NCI-H1436 treated with DMSO at 0.1 percent for 48 hours (cell line): ENCODE measurements at regions not wholly inside any gene's neighbourhood (a gene's known extent, or its start where the extent isn't known, plus 50 kb on each side); places are given as distances from the start of the nearest gene placed in this dataset.
A peak's percentile ranks its signal among the peaks of the same experiment; 100 is the strongest.

ENCODE experiments used
- DNase-seq: peaks from one replicate; lab custom pipeline; 2025; lab: John Stamatoyannopoulos, UW

DNA sequence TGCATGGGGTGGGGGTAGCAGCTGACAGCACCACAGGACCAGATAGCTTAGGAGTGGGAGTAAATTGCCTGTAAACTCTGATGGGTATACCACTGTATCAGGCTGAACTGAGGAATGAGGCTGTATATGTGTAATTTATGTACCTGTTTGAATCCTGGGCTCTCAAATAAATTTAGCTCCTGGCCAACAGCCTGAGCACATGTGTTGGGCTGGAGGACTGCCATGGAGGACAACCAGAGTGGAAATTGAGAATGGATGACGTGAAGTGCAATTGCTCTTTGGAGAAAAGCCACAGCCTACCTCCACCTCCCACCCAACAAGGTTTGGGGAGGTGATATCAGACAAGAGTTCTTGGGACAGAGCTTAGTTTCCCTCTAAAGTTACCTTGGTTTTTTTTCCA, 328.6 kb upstream of the PROK2 start:
- no peak for DNase-seq

DNA sequence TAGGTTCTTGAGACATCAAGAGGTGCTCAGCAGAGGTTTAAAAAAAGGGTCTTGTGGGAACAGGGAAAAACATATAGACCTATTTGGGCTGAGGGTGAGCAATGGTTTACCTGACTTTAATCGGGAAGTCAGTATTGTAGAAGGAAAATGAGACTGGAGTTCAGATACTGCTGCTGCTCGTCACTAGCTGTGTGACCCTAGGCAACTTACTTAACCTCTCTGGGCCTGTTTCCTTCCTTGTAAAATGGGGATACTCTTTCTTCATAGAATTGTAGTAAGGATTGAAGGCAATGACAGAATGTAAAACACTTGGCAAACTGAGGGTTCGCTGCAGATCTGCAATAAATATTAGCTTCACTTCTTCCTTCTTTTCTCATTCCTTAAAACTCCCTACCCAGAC, 327.5 kb upstream of the PROK2 start:
- no peak for DNase-seq

DNA sequence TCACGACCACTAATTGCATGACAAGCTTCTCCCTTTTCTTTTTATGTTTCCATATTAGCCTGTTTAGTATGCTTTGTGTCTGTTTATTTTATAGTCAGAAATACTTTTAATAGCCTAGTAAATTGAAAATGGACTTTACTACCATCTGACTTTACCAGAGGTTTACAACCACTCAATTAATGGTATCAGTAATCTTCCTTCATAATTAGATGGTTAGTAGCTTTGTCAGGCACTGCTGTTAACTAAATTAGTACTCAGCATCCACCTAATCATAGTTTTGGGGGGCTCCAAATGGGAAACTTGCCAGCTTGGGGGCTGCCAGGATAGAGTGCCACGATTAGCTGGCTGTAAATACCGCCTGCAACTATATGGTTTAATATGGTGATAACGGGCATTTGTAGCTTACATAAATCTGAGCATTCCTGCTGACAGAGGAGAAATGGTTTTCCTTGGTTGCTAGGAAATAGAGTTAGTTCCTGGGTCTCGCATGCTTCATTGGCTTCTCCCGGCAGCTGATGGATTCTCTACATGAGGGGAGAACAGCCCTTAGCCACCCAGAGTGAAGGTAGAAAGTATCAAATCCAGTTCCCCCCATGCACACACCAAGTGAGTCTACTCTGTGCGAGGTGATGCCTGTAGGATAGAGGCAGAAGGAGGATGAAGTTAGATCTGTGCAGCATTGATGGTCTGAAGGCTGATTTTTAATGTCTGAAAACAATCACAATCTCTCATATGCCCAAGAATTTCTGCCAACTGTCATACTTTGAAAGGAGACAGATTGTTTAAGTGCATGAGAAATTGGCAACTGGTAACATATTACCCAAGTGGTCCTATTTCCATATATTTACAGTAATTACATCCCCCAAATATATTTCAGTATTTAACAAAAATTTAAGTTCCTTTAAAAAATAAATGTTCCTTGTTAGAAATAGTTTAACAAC, 326.6 kb upstream of the PROK2 start:
- DNase-seq, result no peak

GRCh38 chr3:72109327-72110259, 324.6 kb upstream of the PROK2 start:
- DNase-seq, result no peak

GRCh38 chr3:72105306-72105705, 320.4 kb upstream of the PROK2 start:
- DNase-seq, result no peak

- DNase-seq, result no peak
Measured at GRCh38 chr3:72102112-72102616, 317.2 kb upstream of the PROK2 start.

DNA sequence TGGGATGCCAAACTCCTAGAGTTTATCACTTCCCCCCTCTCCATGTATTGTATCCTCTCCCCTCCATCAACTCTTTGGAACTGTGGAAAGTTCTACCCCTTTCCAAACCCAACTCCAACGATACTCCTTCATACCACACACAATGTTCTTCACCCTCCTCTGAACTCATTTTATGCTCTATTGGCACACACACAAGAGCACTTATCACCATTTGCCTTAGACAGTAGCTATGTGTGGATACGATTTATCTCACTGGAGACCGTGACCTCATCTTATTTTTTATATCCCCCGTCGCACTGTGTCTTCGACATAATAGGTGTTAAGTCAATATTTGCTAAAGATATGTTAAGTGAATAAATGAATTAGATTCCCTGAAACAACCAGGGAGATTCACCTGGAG, 316.5 kb upstream of the PROK2 start:
- no peak for DNase-seq

DNA sequence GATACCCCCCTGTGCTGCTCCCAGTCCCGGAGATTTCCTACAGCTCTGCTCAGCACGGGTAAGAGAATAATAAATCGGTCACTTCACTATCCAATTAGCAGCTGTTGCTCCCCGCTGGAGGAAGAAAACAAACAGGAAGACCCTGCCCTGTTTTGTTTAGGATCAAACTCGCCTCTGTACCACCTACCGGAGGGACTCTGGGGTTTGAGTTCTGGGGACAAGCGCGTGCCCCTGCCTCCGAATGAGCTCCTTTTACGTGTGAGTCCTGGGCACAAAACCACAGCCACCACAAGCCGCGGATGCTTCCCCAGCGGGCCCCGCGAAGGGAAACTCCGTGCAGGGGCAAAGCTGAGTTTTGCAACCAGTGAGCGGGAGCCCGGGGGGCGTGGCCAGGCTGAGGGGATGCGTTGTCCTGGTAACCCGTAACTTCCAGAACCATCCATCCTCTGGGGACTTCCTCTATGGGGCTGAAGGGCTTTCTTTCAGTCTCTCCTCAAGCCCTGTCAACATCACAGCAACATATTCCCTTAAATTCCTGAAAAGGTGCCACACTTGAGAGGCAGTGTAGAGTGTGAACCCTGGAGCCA, 315.7 kb upstream of the PROK2 start:
- peak; percentile 8 for DNase-seq

DNA sequence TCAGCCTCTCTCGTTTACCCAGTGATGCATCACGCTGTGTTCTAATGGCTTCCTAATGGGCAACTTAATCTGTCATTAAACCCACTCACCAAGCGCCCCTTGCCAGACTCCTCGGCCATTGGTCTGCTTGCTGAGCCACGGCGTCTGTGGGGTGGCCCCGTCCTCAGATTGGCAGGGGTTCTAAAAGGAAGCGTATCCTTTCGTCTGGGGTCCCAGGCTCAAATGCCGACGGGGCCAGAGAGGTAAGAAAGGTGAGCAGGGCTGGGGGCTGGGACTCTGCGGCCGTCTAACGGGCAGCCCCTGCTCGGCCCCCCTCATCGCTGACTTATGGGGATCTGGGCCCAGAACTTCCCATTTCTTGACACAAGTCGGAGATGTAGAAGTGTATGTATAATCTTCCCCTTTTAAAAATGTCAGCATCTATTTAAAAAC, 315.1 kb upstream of the PROK2 start:
- no peak for DNase-seq

- DNase-seq, result no peak
Measured at GRCh38 chr3:72099326-72100079, 314.6 kb upstream of the PROK2 start.

DNA sequence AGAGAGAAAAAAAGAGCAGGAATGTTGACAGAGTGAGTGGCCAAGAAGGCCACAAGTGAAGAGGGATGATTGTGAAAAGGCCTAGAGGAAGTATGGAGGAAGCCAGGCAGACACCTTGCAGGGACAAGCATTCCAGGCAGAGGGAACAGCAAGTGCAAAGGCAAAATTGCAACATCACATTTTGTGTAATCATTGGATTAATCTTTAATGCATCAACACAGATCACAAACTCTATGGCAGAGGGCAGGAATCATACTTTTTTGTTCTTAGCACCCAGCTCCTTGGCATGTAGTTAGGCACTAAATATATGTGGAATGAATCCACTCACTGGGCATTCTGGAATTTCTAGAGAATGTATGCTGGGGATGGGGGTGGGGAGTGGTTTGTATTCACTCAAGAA, 312.1 kb upstream of the PROK2 start:
- no peak for DNase-seq

DNA sequence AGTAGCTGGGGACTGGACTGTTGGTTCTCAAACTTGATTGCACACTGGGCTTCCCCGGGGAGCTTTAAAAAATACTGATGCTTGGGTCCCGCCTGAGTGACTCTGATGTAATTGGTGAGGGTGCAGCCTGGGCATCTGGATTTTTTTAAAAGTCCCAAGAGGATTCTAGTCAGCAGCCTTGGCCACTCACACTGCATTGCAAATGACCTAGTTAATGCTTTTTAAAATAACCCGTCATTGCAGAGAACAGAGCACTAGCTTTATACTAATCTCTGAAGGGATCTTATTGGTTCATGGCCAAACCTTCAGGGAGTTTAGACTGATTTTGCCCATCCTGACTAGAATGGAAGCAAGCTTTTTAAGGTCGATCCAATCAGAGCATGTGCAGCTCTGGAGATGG, 310.6 kb upstream of the PROK2 start:
- no peak for DNase-seq

DNA sequence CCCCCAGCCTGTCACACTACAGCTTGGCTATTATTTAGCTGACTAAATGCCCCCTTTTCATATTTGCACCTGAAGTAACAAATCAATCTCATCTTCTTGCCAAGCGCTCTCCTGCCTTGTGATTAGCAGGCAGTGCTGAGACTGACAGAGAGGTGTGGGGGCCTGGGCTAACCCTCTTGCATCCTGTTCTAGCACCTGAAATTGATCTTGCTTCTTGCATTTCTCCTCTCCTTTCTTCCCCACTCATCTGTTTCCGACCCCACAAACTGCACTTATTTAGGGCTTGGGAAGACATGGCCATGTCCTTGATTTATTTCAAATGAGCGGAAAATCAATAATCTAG, 309.0 kb upstream of the PROK2 start:
- no peak for DNase-seq

GRCh38 chr3:72093270-72093991, 308.5 kb upstream of the PROK2 start:
- DNase-seq, result no peak

- DNase-seq, result no peak
Measured at GRCh38 chr3:72092778-72093177, 307.8 kb upstream of the PROK2 start.

DNA sequence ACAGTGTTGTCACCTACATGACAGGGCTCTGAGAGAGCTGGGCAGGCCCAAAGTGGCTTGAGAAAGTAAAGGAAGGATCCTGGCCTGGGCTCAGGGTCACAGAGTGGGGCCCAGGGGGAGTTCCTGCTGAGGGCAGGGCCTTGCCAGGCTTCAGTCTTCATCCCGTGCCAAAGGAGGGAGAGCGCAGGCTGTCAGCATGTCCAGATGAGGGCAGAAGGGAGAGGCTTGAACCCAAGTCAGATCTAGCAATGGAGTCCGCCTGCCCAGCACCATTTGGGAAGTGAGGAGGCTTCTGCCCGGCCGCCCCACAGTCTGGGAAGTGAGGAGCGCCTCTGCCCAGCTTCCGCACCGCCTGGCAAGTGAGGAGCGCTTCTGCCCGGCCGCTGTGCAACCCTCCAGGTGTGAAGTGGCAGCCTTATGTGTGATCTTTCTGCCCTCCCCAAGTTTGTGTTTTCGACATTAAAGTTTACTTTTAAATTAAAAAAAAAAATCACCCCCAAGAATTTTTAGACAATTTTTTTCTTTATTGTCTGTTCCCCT, 303.6 kb upstream of the PROK2 start:
- no peak for DNase-seq

DNA sequence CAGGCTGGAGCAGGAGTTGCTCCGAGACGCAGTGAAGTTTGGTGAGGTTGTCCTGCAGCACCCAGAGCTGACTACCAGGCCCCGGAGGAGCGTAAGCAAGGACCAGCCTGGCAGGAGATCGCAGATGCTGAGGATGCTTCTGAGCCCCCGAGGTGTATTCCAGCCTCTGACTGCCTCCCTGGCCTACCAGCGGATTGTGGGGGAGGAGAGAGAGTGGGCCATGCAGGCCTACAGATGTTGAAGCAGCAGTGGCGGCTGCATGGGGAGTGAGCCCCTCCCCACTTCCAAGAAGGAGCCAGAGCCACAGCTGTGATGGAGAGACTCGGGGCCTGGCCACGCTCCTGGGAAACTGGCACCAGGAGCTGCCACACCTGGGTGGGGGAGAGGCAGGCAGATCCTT, 302.5 kb upstream of the PROK2 start:
- DNase-seq, result no peak

DNA sequence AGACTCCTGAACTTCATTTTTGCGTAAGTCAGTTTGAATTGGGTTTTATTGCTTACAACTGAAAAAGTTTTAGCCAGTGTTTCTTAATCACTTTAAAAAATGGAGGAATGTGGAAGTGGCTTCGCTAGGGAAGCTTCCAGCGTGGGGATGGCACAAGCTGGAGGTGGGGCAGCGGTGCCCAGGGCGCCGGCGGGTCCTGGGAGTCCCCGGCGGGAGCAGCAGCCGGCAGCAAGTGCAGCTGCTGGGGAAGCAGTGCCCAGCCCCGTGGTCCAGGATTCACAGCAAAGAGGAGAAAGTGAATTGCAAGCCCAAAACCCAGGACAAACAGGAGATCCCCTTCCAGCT, 301.8 kb upstream of the PROK2 start:
- no peak for DNase-seq

- DNase-seq, result no peak
Measured at GRCh38 chr3:72086042-72086742, 301.2 kb upstream of the PROK2 start.

- DNase-seq, result no peak
Measured at GRCh38 chr3:72085036-72085435, 300.1 kb upstream of the PROK2 start.
